NCI-H748 treated with DMSO at 0.1 percent for 48 hours (cell line): ENCODE measurements at regions not wholly inside any gene's neighbourhood (a gene's known extent, or its start where the extent isn't known, plus 50 kb on each side); places are given as distances from the start of the nearest gene placed in this dataset.

Experiments
- DNase-seq: peaks from one replicate; lab custom pipeline; 2025; lab: John Stamatoyannopoulos, UW

- DNase-seq, result no peak
These were observed 355.1 kb downstream of the ALG10 start for GRCh38 chr12:34377243-34378035.

GRCh38 chr12:34379142-34379541, 356.8 kb downstream of the ALG10 start:
- no peak for DNase-seq

- DNase-seq, result no peak
These were observed 362.4 kb downstream of the ALG10 start for GRCh38 chr12:34384693-34385092.

GRCh38 chr12:34386016-34386415, 363.7 kb downstream of the ALG10 start:
- DNase-seq, result no peak

- no peak for DNase-seq
These were observed 364.4 kb downstream of the ALG10 start for GRCh38 chr12:34386621-34387255.

- no peak for DNase-seq
These were observed 365.7 kb downstream of the ALG10 start for GRCh38 chr12:34387711-34388635.

- no peak for DNase-seq
These were observed 366.5 kb downstream of the ALG10 start for GRCh38 chr12:34388636-34389377.

- no peak for DNase-seq
These were observed 367.3 kb downstream of the ALG10 start for GRCh38 chr12:34389378-34390170.

GRCh38 chr12:34390171-34390841, 368.0 kb downstream of the ALG10 start:
- no peak for DNase-seq

GRCh38 chr12:34390846-34391700, 368.8 kb downstream of the ALG10 start:
- no peak for DNase-seq

GRCh38 chr12:34391771-34392581, 369.7 kb downstream of the ALG10 start:
- no peak for DNase-seq

- no peak for DNase-seq
These were observed 370.4 kb downstream of the ALG10 start for GRCh38 chr12:34392741-34393085.

GRCh38 chr12:34393086-34393820, 371.0 kb downstream of the ALG10 start:
- no peak for DNase-seq

GRCh38 chr12:34393821-34394150, 371.5 kb downstream of the ALG10 start:
- DNase-seq, result no peak

- no peak for DNase-seq
These were observed 372.1 kb downstream of the ALG10 start for GRCh38 chr12:34394211-34395055.

- no peak for DNase-seq
These were observed 373.0 kb downstream of the ALG10 start for GRCh38 chr12:34395056-34396005.
